IPS-NIHi7 (cell line): ENCODE measurements at regions not wholly inside any gene's neighbourhood (a gene's known extent, or its start where the extent isn't known, plus 50 kb on each side); places are given as distances from the start of the nearest gene placed in this dataset.

ENCODE experiments used
- DNase-seq: peaks from one replicate; pipeline ENCODE4 v3.0.0; 2012; ENCODE audit warnings: mixed read lengths; ENCODE audit errors: extremely low spot score

GRCh38 chr2:187934692-187935091, 357.0 kb upstream of the GULP1 start:
- no peak for DNase-seq

- DNase-seq: no peak
Measured at GRCh38 chr2:187935126-187935525, 356.5 kb upstream of the GULP1 start.

- no peak for DNase-seq
Measured at GRCh38 chr2:187936228-187936627, 355.4 kb upstream of the GULP1 start.

GRCh38 chr2:187939180-187939579, 352.5 kb upstream of the GULP1 start:
- DNase-seq: no peak

- no peak for DNase-seq
Measured at GRCh38 chr2:187942876-187943275, 348.8 kb upstream of the GULP1 start.

- no peak for DNase-seq
Measured at GRCh38 chr2:187943772-187944369, 347.8 kb upstream of the GULP1 start.

GRCh38 chr2:187949859-187950258, 341.8 kb upstream of the GULP1 start:
- no peak for DNase-seq

DNA sequence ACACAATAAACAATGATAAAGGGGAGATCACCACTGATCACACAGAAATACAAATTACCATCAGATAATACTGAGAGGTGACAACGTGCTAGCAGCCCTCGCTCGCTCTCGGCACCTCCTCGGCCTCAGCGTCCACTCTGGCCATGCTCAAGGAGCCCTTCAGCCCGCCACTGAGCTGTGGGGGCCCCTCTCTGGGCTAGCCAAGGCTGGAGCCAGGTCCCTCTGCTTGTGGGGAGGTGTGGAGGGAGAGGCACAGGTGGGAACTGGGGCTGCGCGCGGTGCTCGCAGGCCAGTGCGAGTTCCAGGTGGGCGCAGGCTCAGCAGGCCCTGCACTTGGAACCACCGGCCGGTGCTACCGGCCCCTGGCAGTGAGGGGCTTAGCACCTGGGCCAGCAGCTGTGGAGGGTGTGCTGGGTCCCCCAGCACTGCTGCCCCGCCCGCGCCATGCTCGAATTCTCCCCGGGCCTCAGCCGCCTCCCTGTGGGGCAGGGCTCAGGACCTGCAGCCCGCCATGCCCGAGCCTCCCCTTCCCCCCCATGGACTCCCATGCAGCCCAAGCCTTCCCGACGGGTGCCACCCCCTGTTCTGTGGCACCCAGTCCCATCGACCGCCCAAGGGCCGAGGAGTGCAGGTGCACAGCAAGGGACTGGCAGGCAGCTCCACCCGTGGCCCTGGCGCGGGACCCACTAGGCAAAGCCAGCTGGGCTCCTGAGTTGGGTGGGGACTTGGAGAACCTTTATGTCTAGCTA, 340.0 kb upstream of the GULP1 start:
- no peak for DNase-seq

DNA sequence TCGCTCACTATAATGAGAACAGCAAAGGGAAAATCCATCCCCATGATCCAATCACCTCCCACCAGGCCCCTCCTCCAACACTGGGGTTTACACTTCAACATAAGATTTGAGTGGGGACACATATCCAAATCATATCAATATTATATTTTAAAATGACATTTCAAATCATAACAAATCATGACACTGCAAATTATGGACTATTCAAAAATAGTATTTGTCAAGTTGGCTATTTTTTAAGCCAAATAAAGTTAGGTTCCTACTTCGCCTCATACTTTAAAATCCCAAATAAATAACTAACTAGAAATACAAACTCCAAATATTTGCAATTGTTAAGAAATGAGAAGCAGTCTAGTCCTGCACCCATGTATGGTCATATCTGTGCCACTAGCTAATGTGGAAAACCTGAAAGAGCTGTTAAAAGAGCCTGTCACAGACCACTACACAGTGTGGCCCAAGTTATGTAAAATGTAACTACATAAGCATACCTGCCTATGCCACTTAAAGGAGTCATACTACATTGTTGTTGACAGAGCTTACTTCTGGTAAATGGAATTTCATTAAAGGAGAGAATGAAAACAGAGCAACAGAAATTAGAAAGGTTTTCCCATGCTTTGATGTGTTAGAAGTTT, 334.7 kb upstream of the GULP1 start:
- no peak for DNase-seq

- no peak for DNase-seq
Measured at GRCh38 chr2:187959821-187960220, 331.9 kb upstream of the GULP1 start.

DNA sequence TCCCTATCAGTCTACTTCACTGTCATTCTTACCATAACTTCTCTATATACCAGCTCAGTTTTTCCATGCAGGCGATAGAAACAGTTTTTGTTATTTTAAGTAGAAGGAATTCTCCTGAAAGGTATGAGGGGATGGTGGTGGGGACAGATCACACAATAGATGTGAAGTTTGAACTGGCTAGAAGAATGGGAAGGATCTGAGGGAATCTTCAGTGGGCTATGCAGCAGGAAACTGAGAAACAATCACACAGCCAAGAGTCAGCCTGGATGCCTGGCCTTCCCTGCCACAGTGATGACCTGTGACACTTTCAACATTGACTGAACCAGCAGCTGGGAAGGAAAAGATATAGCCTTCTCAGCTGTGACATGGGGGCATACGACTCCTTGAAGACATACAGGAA, 329.1 kb upstream of the GULP1 start:
- DNase-seq: no peak

DNA sequence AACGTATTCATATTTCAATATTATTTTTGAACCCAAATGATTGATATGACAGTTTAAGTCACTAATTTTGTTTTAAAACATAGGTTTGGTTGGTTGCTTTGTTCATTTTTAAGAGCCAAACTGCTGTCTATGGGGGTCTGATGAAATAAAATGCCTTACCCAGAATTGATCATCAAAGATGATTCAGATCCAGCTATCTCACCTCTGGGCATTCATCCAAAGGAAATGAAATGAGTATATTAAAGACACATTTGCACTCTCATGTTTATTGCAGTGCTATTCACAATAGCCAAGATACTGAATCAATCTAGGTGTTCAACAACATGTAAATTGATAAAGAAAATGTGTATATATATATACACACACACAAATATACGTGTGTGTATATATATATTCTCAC, 326.9 kb upstream of the GULP1 start:
- DNase-seq: no peak

DNA sequence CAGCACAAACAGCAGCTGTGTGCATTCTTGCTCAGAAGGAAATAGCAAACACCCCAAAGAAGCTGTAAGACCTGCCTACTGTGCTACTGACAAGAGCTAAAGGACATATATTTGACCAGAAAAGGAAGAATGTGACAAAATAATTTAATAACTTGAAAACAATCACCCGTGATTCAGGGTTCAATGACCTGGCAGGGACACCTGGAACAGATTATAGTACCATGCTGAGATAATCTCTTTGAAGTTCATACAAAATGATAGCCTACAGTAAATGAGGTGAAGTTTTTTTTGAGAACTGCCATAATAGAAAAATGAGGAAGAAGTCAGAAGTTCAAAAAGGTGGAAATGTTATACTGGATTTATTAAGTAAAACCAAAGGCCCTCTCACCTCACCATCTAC, 324.8 kb upstream of the GULP1 start:
- no peak for DNase-seq

GRCh38 chr2:187971893-187972292, 319.8 kb upstream of the GULP1 start:
- no peak for DNase-seq

DNA sequence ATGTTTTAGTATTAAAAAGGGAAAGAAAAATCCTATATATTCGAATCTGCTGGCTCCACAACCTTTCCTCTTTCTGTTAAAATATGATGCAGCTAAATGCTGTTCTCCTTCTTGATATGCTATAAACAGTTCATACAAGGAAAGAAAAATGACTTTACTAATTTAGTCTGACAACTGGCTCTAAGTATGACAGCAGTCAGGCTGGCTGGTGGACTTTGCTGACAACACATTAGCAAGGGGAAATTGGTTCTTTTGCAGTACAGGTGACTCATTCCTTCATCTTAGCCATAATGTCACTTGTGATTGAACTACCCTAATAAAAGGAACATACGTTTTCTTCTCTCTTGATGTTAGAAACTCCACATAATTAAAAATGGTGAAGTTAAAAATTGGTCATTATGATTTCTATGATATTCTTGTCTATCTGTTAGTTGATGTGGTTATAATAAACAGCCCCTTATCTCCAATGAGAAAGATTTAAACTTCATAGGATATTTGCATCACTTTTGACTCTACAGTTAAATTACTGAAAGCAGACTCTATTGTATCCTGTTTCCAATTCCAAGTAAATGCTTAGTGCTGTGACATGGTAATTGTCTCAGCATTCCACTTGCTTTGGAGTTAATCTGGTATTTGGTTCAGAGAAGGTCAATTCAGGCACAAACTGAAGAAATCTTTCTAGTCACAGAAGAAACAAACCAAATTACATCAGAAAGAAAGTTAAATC, 315.3 kb upstream of the GULP1 start:
- no peak for DNase-seq

- DNase-seq: no peak
Measured at GRCh38 chr2:187976986-187977333, 314.7 kb upstream of the GULP1 start.

DNA sequence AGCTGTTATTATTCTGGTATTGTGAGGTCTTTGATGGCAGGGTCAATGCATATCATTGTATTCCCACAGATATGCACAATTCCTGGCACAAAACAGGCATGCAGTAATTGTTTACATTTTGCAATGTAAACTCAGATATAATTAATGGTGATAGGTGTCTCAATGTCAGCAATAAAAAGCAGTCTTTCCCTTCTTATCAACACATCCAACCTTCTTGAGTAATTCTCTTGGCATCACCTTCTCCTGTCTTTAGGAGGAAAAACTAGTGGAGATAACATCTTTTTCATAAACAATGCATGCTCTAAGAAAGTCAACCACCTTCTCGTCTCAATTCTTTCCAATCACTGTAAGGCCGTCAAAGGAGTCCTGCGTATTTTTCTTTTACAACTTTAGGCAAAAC, 313.3 kb upstream of the GULP1 start:
- no peak for DNase-seq

- no peak for DNase-seq
Measured at GRCh38 chr2:187982668-187983067, 309.0 kb upstream of the GULP1 start.

DNA sequence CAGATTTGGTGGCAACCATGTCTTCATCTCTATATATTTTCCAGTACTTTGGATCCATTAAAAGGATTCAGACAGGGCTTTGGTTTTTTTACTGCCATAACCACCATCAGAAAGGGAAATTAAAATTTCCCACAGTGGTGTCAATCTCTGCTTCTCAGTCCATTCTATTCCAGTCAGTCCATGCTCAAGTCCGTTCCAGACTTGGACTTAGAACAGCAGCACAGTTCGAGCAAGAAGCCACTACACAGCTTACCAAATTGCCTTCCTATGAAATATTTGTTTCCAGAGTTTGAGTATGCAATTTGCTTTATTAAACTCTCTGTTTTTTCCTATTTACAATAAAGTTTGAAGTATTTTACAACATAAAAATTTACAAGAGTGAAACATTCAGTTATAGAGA, 306.5 kb upstream of the GULP1 start:
- no peak for DNase-seq

GRCh38 chr2:187985923-187986322, 305.8 kb upstream of the GULP1 start:
- DNase-seq: no peak

DNA sequence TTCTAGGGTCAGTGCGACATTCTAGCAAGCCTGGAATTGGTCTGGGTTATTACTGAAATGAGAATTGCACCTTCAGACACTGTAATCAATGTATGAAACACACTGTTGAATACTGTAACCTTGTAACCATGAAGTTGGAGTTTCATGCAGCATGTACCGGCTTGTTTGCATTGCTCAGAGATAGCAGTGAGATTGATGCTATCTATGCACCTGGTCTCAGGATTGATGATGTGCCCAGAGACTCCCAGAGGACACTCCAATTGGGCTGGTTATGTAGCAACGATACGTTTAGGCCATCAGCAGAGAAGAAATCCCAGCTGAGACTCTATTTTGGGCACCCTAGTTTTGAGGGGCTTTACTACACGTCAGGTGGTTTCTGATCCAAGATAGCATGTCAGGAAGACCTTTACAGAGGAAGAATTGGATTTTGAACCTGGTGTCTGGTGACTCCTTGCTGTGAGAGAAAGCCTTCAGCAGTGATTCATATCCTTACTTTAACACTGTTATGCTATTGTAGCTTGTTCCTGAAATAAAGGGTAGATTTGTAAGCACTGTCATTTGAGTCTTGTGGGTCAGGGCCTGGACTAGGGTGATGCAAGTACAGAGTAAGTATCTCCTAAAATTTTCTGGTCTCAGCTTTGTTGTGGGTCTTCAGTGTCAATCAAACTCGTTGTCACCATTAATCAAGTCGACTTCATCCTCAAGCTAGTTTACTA, 305.1 kb upstream of the GULP1 start:
- DNase-seq: no peak

- DNase-seq: no peak
Measured at GRCh38 chr2:187988348-187988747, 303.3 kb upstream of the GULP1 start.
